GM10266 (cell line): ENCODE measurements at regions not wholly inside any gene's neighbourhood (a gene's known extent, or its start where the extent isn't known, plus 50 kb on each side); places are given as distances from the start of the nearest gene placed in this dataset.

ENCODE experiments used
- DNase-seq: peaks from one replicate; pipeline ENCODE4 v3.0.0; 2012; ENCODE audit errors: extremely low spot score
- TF ChIP-seq, protein P1 (sequence below): IDR thresholded peaks from 2 replicates; pipeline ENCODE4 v1.5.1; 2012; ENCODE audit warnings: mild to moderate bottlenecking, low read depth; ENCODE audit not compliant: control insufficient read depth, insufficient read depth; ENCODE audit errors: missing control alignments

DNA sequence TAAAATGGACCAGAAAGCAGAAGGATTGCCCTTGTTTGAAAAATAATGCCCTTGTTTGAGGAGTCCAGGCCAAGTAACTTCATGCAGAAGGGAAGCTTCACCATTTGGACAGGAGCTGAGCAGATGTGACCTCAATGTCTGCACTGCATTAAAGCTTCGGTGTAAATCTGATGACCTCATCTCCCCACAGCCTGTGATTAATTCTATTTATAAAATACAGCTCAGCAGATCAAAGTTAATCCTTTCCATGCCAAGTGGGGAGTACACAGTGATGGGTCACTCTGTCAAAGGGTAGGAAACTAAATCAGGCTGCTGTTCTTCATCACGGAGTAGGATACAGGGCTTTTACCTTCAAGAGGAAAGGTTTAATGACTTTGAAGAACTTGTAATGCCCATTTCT lies 533.7 kb downstream of the RPS29 start:
- TF ChIP-seq, protein P1, sequence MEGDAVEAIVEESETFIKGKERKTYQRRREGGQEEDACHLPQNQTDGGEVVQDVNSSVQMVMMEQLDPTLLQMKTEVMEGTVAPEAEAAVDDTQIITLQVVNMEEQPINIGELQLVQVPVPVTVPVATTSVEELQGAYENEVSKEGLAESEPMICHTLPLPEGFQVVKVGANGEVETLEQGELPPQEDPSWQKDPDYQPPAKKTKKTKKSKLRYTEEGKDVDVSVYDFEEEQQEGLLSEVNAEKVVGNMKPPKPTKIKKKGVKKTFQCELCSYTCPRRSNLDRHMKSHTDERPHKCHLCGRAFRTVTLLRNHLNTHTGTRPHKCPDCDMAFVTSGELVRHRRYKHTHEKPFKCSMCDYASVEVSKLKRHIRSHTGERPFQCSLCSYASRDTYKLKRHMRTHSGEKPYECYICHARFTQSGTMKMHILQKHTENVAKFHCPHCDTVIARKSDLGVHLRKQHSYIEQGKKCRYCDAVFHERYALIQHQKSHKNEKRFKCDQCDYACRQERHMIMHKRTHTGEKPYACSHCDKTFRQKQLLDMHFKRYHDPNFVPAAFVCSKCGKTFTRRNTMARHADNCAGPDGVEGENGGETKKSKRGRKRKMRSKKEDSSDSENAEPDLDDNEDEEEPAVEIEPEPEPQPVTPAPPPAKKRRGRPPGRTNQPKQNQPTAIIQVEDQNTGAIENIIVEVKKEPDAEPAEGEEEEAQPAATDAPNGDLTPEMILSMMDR: no peak
- DNase-seq: no peak

DNA sequence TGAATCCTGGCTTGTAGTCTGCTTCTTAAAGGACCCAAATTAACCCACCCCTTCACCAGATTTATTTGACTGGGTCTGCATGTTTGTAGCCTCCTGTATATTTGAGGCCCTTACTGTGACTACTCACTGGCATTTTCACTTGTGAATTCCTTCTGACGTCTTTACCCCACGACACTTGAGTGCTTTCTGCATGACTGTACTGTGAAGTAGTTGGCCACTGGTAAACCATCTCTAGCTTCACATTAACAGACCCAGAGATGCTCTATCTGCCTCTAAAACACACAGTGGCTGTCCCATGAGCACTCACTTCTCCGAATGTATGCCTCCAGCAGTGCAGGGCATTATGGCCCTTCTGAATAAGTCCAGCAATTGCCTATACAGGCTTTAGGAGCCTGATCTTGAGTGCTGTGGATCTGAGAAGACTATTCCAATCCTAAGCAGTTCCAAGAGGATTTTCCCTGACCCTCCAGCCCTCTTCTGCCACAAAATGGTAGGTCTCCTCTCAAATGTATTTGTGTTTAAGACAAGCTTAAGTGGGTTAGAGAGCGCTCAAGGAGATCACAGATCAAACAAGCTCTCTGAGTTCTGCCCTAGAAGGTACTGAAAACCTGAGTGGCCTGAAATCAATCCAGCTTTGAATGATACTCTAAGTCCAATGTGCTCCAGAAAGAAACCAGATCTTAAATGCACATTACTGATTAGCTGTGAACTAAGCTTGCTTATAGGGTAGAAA lies 534.7 kb downstream of the RPS29 start:
- DNase-seq: no peak
- TF ChIP-seq, protein P1: no peak

DNA sequence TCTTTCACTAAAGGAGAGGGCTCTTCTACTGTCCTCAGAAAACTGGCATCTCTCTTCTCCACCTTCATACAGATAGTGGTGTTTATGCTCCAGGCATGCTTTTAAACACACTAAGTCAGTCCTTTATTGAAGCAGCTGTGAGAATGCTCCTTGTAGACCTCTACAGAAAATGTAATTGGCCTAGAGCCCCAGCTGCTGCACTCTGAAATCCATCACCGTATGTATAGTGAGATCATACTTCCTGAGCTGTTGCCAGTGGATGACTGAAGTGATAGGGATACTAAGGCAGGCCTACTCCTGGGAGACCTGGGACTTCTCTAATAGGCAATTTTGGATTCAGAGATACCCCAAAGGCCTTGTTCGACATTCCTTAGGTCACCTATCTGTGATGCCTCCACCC lies 535.4 kb downstream of the RPS29 start:
- TF ChIP-seq, protein P1: no peak
- no peak for DNase-seq

GRCh38 chr14:49049711-49050110 lies 536.5 kb downstream of the RPS29 start:
- DNase-seq: no peak
- TF ChIP-seq, protein P1: no peak

GRCh38 chr14:49044981-49045380 lies 541.2 kb downstream of the RPS29 start:
- TF ChIP-seq, protein P1: no peak
- no peak for DNase-seq

- TF ChIP-seq, protein P1: no peak
- no peak for DNase-seq
These were observed 549.1 kb downstream of the RPS29 start for GRCh38 chr14:49036984-49037516.

DNA sequence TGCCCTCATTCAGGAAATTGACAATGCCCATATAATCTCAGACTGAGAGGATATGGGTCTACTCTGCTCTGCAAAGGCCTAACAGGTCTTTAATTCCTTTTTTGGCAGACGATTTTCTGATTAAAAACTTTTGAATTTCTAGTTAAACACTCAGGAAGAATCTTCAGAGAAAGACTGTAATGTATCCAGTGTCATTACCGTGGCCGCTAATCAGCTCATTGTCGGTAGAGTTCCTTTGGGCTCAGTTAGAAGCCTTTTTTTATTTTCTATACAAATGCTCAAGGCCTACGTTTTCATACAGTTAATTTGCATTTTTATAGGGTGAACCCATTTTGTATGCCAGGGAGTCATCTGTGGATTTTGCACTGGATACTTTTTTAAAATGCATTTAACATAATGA lies 549.9 kb downstream of the RPS29 start:
- TF ChIP-seq, protein P1: no peak
- DNase-seq: no peak
